ENCODE measurements at regions not wholly inside any gene's neighbourhood (a gene's known extent, or its start where the extent isn't known, plus 50 kb on each side); places are given as distances from the start of the nearest gene placed in this dataset.
A peak's percentile ranks its signal among the peaks of the same experiment; 100 is the strongest.

- Histone ChIP-seq H3K27ac (no peak overlapping the region), H3K4me3 (no peak overlapping the region), H3K27me3 (no peaks in the 10 kb centered on the region), H3K36me3 (no peaks in the 10 kb centered on the region), H3K4me1 (no peaks in the 10 kb centered on the region), H3K9me3 (no peaks in the 10 kb centered on the region)
- ATAC-seq (no peak), DNase-seq (no peak)
- 89% methylated on average over 5 of the region's 5 CpGs for WGBS (ENCODE audit: insufficient coverage, low coverage, low lambda C conversion rate, missing lambda C conversion rate)
- TF ChIP-seq POLR2A (IDR thresholded peaks at IDR 0.05) (no peak), CTCF (IDR thresholded peaks at IDR 0.05) (no peak)
- intact Hi-C loops (cut with DNase I) = no loop called here
Observed at GRCh38 chr4:83213640-83214039, 71.0 kb downstream of the COQ2 start.

- Histone ChIP-seq H3K27me3 (no peaks in the 10 kb centered on the region), H3K36me3 (no peaks in the 10 kb centered on the region), H3K4me3 (no peak overlapping the region), H3K4me1 (no peaks in the 10 kb centered on the region), H3K27ac (no peak overlapping the region), H3K9me3 (no peaks in the 10 kb centered on the region)
- no peak for DNase-seq
- intact Hi-C loops (cut with DNase I) = no loop called here
- ATAC-seq = peak; percentile 25 to 66 (median 50)
- TF ChIP-seq CTCF (IDR thresholded peaks at IDR 0.05) = no peak
- no peak for TF ChIP-seq POLR2A (IDR thresholded peaks at IDR 0.05)
- 51% methylated on average over 8 of the region's 9 CpGs for WGBS (ENCODE audit: insufficient coverage, low coverage, low lambda C conversion rate, missing lambda C conversion rate)
Observed at GRCh38 chr4:83212041-83212851, 72.4 kb downstream of the COQ2 start.

GRCh38 chr4:83209419-83209818 lies 75.2 kb downstream of the COQ2 start:
- no peak overlapping the region for H3K27ac ChIP-seq
- no peak overlapping the region for H3K4me3 ChIP-seq
- intact Hi-C loops (cut with DNase I) = no loop called here
- H3K4me1 ChIP-seq = no peaks in the 10 kb centered on the region
- DNase-seq (no peak), ATAC-seq (no peak)
- no peaks in the 10 kb centered on the region for H3K36me3 ChIP-seq
- TF ChIP-seq CTCF (IDR thresholded peaks at IDR 0.05) (no peak), POLR2A (IDR thresholded peaks at IDR 0.05) (no peak)
- WGBS (ENCODE audit: insufficient coverage, low coverage, low lambda C conversion rate, missing lambda C conversion rate) = 64% methylated on average over 4 of the region's 4 CpGs
- H3K27me3 ChIP-seq = no peaks in the 10 kb centered on the region
- no peaks in the 10 kb centered on the region for H3K9me3 ChIP-seq

GRCh38 chr4:83208371-83209365 lies 75.9 kb downstream of the COQ2 start:
- WGBS (ENCODE audit: insufficient coverage, low coverage, low lambda C conversion rate, missing lambda C conversion rate) = 84% methylated on average over 4 of the region's 4 CpGs
- Histone ChIP-seq H3K4me1 (no peaks in the 10 kb centered on the region), H3K9me3 (no peaks in the 10 kb centered on the region), H3K4me3 (no peak overlapping the region), H3K27me3 (no peaks in the 10 kb centered on the region), H3K36me3 (no peaks in the 10 kb centered on the region), H3K27ac (no peak overlapping the region)
- DNase-seq (no peak), ATAC-seq (no peak)
- intact Hi-C loops (cut with DNase I) = no loop called here
- TF ChIP-seq POLR2A (IDR thresholded peaks at IDR 0.05) = no peak
- TF ChIP-seq CTCF (IDR thresholded peaks at IDR 0.05) = no peak
